GM18505 (cell line): ENCODE measurements at regions not wholly inside any gene's neighbourhood (a gene's known extent, or its start where the extent isn't known, plus 50 kb on each side); places are given as distances from the start of the nearest gene placed in this dataset.

Source experiments
- ATAC-seq: cut with Tn5 transposase; IDR thresholded peaks from one replicate; pipeline ENCODE4 v1.9.1; 2021; ENCODE audit not compliant: unreplicated experiment
- POLR2A ChIP-seq: IDR thresholded peaks from 4 replicates; pipeline ENCODE4 v1.6.1; 2011; ENCODE audit warnings: borderline replicate concordance; ENCODE audit not compliant: insufficient read depth, insufficient read length; ENCODE audit errors: extremely low read depth

DNA sequence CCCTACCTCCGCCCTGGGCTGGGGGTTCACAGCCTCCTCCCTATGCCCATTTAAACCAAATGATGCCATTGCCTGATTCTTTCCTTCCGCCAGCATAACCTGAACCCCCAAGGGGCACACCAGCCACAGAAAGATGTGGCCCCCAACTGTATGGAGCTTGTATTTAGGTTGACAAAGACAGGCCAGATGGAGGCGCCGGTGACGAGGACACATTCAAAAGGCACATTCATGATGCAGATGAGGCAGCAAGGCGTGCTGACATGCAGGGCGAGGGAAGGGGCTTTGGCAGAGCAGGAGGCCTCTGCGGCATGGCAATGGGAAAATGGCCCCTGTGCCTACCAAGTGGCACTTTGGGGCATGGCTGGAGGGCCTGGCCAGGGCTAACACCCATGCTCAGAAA, 112.2 kb downstream of the RFLNA start:
- no peak for TF ChIP-seq POLR2A
- no peak for ATAC-seq

DNA sequence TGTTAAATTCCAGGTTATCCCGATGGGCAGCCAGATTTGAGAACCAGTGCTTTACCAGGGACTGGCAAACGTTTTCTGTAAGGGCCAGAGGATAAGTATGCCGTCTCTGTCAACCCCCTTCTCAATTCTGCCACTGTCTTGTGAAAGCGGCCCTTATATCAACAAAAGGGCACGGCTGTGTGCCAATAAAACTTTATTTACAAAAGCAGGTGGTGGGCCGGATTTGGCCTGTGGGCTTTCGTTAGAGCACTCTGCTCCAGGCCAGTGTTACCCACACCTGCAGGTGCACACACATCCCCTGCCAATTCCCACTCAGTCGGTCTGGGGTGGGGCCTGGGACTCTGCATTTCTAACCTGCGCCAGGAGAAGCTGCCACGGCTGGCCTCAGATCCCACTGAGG, 111.2 kb downstream of the RFLNA start:
- no peak for TF ChIP-seq POLR2A
- ATAC-seq = no peak

DNA sequence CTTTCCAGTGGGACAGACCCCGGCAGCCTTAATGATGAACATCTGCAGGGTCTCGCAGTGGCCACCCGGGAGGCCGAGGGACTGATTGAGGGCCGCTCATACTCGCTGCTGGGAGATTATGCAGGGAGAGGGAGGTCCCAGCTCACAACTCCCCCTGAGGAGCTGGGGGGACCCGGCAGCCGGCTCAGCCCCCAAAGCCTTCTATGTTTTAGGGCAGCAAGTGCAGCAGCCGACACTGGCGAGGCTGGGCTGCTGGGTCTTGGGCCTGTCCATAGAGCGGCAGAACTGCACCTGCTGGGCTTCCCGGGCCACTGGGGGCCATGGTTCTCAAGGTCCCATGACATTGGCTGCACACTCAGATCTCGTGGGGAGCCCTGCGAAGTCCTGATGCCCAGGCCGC, 110.7 kb downstream of the RFLNA start:
- TF ChIP-seq POLR2A = no peak
- ATAC-seq = no peak

DNA sequence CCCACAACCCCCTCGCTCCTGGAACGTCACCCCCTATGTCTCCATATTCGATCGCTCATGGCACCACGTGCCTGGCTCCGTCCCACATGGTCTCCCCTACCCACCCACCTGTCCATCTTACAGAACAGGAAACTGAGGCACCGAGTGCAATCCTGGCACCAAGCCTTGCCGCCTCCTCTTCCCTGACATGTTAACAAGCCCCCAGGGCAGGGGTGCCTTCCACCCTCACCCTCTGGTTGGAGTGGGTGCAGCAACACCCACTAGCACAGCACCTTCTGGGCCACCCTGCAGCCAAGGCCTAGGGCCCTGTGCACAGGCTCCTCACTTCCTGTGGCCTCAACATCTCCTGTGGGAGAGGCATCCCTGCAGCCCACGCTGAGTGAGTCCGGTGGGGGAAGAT, 110.3 kb downstream of the RFLNA start:
- no peak for TF ChIP-seq POLR2A
- ATAC-seq = no peak

DNA sequence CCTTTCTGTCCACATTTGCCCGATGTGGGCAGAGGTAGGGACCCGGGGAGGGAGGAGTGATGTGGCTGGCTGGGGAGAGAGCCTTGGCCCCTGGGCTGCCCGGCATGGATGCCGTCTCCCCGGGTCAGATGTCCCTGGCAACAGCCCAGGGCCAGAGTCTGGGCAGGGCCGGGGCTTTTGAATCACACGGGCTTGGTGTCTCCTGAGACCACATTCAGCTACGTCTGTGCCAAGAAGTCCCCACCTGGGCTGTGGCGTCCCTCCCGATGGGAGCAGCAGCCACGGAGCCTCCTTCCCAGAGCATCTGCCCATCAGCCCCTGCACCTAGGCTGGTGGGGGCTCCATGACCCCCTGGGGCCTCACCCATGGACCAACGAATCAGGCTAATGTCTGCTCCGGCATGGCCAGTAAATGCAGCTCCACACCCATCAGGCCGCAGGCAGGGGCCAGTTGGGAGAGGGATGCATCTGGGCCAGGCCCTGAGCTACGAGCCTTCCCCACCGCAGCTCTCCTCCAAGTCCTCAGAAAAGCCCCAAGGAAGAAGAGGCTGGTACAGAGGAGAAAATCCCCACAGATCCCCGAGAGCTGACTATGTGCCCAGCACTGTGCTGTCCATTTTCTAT, 109.4 kb downstream of the RFLNA start:
- no peak for ATAC-seq
- TF ChIP-seq POLR2A = no peak

DNA sequence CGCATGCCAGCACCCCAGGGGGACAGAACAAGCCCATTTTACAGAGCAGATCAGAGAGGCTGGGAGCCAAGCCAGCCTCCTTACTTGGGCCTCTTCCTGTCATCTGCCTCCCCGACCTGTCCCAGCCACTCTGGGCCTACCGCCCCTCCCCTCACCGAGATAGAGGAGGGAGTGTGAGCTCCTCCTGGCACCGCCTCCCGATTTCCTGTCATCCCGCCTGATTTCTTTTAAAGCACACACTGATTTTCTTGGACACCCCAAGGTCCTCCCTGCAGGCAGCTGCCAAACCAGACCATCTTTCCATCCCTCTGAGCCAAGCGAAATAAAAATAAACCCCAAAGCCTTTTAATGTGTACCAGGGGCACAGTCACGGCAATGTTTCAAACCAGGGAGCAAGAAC, 108.4 kb downstream of the RFLNA start:
- no peak for TF ChIP-seq POLR2A
- ATAC-seq = no peak

DNA sequence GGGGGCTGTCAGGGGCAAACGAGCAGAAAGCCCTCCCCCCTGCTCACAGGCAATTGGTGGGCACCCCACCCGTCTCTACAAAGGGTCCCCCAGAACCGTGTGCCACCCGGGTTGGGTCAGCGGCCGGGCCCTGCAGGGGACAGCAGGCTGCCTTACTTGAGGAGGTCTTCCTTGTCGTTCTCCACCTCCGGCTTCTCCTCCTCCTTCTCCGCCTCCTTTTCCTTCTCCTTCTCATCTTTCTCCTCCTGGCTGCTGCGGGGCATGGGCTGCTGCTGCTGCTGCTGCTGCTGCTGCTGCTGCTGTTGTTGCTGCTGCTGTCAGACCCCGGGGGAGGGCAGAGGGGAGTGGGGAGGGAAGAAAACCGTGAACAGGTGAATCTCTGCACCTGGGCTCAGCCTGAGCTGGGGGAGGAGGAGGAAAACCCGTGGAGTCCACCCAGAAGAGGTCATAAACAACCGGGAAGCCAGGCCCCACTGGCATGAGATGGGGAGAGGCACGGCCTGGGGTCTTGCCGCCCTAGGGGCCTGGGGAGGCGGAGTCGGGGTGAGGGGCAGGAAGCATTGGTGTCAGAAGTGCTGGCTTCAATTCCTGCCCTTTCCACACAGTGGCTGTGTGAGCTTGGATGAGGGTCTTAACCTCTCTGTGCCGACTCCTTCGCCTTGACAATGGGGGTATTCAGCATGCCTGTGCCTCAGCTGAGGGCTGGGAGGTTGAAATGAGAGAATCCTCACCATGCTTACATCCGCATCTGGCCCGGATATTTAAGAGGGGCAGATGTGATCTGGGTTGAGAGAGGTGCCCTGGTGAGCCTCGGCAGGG, 107.6 kb downstream of the RFLNA start:
- no peak for ATAC-seq
- no peak for TF ChIP-seq POLR2A

DNA sequence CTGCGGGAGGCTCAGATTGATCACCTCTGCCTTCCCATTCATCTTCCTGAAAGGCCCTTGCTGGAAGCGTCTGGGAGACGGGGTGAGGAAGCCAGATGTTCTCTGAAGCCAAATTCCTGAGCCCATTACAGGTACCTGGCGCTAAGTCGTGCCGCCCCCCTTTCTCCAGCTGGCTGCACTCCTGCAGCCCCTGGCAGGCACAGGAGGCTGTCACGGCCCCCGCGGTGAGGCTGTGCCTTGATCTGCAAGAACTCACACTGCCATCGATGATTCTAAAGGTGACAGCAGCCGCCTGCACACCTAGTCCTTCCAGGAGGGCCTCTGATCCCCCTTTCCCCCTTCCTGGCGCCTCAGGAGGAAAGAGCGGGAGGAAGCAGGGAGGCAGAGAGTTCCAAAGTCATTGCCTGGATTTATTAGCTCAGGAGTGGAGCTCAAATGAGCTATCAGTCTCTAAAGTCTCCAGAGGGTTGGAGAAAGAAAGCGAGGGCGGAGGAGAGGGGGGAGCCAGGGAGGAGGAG, 106.9 kb downstream of the RFLNA start:
- no peak for TF ChIP-seq POLR2A
- no peak for ATAC-seq

DNA sequence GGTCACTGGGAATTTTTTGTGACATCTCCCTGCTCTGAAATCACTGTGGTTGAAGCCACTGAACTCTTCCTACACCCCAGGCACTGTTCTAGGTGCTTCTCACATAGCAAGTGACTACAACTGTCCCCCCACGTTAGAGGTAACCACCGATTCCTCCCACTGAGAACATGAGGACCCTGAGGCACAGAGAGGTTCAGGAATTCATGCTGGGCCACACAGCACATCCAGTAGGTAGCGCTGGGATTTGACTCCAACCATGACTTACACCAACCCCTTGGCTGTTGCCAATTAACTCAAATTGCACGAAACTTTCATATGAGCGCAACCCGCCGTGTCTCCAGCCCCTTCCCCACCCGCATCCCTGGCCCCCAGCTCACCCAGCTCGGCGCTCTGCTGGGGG, 105.2 kb downstream of the RFLNA start:
- no peak for ATAC-seq
- no peak for TF ChIP-seq POLR2A

DNA sequence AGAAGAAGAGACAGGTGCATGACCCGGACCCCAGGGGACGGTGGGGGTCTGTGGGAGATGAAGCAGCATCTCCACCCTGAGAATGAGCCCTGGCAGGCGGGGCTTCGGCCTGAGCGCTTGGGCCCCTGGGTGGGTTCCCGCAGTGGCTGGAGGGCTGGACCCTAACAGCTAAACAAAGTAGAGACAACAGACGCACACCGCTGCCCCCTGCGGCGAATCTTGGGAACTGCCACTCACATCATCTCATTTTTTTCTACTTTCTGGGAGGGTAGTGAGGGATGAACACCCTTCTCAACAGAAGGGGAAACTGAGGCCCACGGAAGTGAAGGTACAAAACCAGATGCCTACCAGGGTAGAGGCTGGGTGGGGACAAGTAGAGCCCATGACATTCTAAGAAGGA, 104.7 kb downstream of the RFLNA start:
- TF ChIP-seq POLR2A = no peak
- no peak for ATAC-seq

DNA sequence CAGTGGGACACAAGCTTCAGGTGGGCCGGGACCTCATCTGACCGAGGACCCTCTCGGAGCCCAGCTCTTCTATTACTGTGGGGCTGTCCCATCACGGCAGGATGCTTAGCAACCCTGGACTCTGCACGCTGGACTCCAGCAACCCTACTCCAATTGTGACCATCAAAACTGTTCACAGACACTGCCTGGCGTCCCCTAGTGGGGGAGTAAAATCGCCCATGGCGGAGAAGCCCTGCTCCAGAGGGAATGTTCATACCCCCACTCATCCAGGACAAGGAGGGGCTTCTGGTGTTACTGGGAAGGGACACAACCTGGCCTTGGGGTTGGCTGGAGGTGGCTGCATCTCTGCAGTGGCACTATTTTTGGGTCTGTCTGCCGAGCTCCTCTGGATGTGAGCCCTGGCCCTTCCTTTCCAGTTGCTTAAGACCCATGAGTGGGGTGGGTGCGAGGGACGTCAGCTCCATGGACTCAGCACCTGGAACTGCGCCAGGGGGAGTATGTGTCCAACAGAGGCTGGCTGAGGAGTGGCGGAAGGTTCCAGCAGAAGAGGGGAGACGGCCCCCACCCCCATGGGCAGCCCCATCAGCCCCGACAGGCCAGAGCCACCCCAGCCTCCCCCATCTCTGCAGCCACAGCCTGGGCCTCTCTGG, 103.8 kb downstream of the RFLNA start:
- TF ChIP-seq POLR2A = no peak
- no peak for ATAC-seq

DNA sequence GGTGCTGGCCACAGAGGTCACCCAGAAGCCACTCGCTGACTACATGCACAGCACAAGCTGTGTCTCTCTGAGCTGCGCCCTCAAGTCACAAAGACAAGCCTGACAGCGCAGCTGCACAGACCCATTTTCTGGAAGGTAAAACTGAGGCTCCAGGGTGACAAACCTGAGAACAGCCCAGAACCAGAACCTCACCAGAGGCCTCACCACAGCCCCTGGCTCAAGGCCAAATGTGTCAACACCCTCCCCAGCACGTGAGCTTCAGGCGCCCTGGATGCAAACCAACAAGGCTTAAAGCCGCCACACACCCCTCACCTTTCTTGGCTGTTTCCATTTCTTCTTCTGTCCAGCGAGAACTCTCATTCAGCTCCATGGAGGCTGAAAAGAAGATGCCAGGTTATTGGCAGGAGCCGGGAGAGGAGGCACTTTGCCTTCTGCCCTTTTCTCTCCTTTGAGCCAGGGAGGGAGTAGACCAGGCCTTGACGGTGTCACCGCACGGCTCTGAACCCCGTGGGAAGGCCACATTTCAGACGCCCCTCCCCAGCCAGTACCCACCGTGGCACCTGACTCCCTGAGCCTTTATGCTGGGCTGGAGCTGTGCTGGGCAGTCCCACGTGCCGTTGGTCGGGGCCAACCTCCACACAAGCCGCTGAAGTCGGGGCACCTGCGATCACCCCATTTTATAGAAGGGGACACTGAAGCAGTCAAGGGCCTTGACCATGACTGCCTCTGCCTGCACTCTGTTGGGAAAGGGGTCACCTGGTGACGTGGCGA, 103.1 kb downstream of the RFLNA start:
- no peak for TF ChIP-seq POLR2A
- no peak for ATAC-seq

DNA sequence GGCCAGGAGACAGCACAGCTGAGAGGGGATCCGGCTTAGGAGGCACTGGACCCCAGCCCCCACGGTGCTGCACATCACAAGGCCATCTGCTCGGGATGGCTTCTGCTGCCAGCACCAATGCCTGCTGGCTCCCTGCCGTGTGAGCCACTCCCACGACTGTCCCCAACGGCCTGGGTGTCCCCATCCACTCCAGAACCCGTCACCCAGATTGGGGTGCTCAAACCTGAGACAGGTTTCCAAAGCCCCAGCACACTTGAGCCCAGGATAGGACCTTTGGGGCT, 102.4 kb downstream of the RFLNA start:
- no peak for TF ChIP-seq POLR2A
- no peak for ATAC-seq
